ENCODE measurements at regions not wholly inside any gene's neighbourhood (a gene's known extent, or its start where the extent isn't known, plus 50 kb on each side); places are given as distances from the start of the nearest gene placed in this dataset.

DNA sequence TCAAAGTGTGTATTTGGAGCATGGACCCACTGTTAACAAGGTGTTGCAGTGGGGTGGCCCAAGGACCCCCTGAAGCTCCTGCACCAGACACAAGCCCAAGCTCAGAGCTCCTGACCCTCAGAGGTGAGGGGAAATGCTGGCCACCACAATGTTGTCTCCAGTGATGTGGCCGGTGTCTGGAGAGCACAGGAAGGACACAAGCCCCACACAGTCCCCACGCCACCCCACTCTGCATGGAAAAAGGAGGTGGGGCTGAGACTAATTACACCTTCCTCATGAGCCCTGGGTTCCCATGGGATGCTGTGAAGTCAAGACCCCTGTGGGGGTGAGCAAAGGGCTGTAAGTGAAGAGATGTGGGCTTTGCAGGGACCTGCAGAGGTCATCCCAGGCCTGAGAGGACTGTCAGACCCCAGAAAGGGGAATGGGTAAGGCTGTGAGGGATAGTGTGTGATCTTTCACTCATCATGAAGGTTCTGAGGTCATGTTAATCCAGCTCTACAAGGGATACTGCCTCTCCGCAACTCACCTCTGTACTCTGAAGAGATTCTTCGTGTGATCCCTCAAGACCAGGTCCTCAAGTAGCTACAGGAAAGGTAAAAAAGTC lies 136.3 kb upstream of the DHRS4 start:
- H3K36me3 Mint-ChIP-seq (ENCODE audit: insufficient read depth) = no peaks in the 10 kb centered on the region
- DNase-seq (ENCODE audit: low spot score in 2 of 2) (no peak), ATAC-seq (replicated peaks; ENCODE audit: extremely low read depth, poor library complexity, severe bottlenecking) (no peak)
- H3K4me3 Mint-ChIP-seq = no peak overlapping the region
- peaks cover 4% of the 10 kb centered on the region for H3K9me3 Mint-ChIP-seq
- no peaks in the 10 kb centered on the region for H3K4me1 Mint-ChIP-seq
- H3K27me3 Mint-ChIP-seq = peaks cover 63% of the 10 kb centered on the region
- no peak overlapping the region for H3K27ac Mint-ChIP-seq (ENCODE audit: low read depth)

DNA sequence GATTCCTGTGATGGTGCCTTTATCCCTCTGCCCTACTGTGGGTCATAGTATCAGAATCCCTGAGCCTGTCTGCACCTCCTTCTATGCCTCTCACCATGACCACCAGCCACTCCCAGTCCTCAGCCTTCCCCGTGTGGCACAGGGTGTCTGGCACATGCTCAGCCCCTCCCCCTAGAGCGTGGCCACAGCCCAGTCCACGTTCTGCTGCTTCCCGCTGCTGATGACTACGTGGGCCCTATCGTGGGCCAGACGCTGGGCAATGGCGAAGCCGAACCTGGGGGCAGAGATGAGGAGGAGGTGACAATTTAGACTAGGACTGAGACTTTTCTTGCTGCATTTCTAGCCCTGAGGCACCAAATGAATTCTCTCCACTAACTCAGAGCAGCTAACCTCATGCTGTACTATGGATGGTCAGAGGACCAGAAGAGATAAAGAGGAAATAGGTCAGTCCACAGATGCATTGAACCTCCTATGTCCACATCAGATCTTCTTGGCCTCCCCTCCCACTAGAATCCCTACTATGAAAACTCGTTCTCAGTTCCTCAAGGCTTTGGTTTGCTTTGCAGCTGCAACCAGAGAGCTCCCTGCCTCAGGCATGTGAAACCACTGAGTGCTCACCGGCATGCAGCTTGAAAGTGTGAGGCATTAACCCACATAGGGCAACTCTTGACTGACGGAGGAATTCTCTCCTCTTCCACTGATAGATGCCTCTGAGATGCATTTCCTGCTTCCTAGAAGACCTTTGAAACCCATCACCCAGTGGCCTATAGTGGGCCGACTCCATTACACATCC lies 126.3 kb upstream of the DHRS4 start:
- ATAC-seq (replicated peaks; ENCODE audit: extremely low read depth, poor library complexity, severe bottlenecking) = no peak
- Mint-ChIP-seq H3K4me3 (no peak overlapping the region), H3K36me3 (ENCODE audit: insufficient read depth) (no peaks in the 10 kb centered on the region), H3K27me3 (peaks cover 59% of the 10 kb centered on the region), H3K27ac (ENCODE audit: low read depth) (no peak overlapping the region), H3K9me3 (no peaks in the 10 kb centered on the region), H3K4me1 (no peaks in the 10 kb centered on the region)
- DNase-seq (ENCODE audit: low spot score in 2 of 2) = no peak

DNA sequence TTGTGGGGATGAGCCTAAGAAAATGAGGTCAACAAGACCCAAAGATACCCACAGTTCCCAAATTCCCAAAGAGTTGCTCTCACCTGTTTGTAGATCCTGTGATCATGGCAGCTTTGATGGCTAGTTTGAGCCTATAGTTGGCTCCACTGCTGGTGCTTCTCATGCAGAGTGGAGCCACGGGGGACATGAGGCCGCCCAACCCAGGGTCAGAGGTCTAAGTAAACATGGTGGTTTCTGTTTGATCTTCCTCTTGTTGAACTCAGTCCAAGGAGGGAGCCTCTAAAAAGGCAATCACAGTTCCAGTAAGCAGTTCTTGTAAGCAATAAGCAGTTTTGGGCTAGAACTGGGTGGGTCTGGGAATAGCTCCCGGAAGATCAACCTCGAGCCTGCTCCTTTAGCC lies 125.6 kb upstream of the DHRS4 start:
- DNase-seq (ENCODE audit: low spot score in 2 of 2) (no peak), ATAC-seq (replicated peaks; ENCODE audit: extremely low read depth, poor library complexity, severe bottlenecking) (no peak)
- Mint-ChIP-seq H3K27me3 (peaks cover 52% of the 10 kb centered on the region), H3K4me3 (no peak overlapping the region), H3K4me1 (no peaks in the 10 kb centered on the region), H3K9me3 (no peaks in the 10 kb centered on the region), H3K27ac (ENCODE audit: low read depth) (no peak overlapping the region), H3K36me3 (ENCODE audit: insufficient read depth) (no peaks in the 10 kb centered on the region)

DNA sequence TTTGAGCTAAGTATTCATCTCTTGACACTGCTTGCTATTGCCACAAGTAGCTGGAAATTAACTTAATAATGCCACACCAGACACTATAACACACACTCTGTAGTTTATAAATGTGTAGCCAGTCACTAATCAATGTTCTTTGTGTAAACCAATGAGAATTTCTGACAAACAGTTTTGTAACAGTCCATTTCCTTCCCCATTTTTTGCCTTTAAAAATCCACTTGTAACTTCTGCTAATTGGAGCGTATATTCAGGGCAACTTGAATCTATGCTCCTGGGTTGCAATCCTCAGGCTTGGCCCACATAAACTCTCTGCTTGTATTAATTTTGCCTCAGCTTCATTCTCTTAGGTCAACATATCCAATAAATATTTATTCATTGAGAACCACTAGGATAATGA lies 125.0 kb upstream of the DHRS4 start:
- Mint-ChIP-seq H3K4me3 (no peak overlapping the region), H3K4me1 (no peaks in the 10 kb centered on the region), H3K27me3 (peaks cover 46% of the 10 kb centered on the region), H3K9me3 (no peaks in the 10 kb centered on the region), H3K27ac (ENCODE audit: low read depth) (no peak overlapping the region), H3K36me3 (ENCODE audit: insufficient read depth) (no peaks in the 10 kb centered on the region)
- no peak for DNase-seq (ENCODE audit: low spot score in 2 of 2)
- ATAC-seq (replicated peaks; ENCODE audit: extremely low read depth, poor library complexity, severe bottlenecking) = no peak

DNA sequence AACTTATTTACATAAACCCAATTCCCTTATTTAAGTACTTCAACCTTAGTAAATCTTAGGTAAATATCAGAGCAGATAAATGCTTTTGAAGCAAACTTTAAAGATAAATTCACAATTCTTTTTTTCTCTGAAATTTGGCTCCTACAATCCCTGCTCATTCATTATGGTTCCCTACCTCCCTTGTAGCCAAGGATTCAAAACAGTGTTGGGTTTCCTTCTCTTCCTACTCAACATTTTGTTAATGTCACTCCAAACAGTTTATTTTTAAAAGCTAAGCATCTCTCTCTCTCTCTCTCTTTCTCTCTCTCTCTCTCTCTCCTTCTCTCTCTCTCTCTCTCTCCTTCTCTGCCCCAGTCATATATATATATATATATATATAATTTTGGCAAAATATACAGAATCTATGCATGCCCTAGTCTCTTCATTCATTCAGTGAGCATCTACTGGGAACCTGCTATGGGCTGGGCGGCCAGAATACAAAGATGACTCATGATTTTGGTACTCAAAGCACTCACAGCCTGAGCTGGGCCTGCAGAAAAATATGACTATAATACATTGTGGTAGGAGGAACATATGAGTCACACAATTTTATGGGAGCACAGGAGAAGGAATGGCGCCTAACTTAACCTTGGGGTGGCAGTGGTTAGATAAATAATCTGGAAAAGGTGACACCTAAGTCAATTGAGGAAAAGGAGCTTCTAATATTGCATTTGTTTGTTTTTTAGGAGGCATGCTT lies 123.7 kb upstream of the DHRS4 start:
- Mint-ChIP-seq H3K27me3 (peaks cover 33% of the 10 kb centered on the region), H3K27ac (ENCODE audit: low read depth) (no peak overlapping the region), H3K4me1 (no peaks in the 10 kb centered on the region), H3K9me3 (no peaks in the 10 kb centered on the region), H3K4me3 (no peak overlapping the region), H3K36me3 (ENCODE audit: insufficient read depth) (no peaks in the 10 kb centered on the region)
- DNase-seq (ENCODE audit: low spot score in 2 of 2) (no peak), ATAC-seq (replicated peaks; ENCODE audit: extremely low read depth, poor library complexity, severe bottlenecking) (no peak)

DNA sequence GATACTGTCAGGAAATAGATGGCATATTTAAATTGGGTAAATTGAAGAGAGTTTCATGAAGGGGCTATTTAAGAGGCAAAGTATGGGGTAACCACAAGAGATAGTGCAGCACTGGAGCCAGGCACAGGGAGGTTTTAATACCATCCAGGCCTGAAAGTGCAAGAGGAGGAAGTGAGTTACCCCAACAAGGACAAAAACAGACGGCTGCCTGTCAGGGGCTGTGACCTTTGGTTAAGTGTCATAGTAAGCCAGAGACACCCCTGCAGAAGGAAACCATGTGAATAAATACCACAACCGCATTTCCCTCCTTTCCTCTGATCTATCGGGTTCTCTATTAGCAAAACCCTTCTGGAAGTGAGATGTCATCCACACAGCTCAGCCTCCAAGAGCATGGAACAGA lies 122.0 kb upstream of the DHRS4 start:
- H3K36me3 Mint-ChIP-seq (ENCODE audit: insufficient read depth) = no peaks in the 10 kb centered on the region
- H3K27me3 Mint-ChIP-seq = peaks cover 16% of the 10 kb centered on the region
- peak; percentile 32 for ATAC-seq (replicated peaks; ENCODE audit: extremely low read depth, poor library complexity, severe bottlenecking)
- H3K27ac Mint-ChIP-seq (ENCODE audit: low read depth) = no peak overlapping the region
- H3K4me1 Mint-ChIP-seq = no peaks in the 10 kb centered on the region
- no peak for DNase-seq (ENCODE audit: low spot score in 2 of 2)
- no peak overlapping the region for H3K4me3 Mint-ChIP-seq
- H3K9me3 Mint-ChIP-seq = no peaks in the 10 kb centered on the region

DNA sequence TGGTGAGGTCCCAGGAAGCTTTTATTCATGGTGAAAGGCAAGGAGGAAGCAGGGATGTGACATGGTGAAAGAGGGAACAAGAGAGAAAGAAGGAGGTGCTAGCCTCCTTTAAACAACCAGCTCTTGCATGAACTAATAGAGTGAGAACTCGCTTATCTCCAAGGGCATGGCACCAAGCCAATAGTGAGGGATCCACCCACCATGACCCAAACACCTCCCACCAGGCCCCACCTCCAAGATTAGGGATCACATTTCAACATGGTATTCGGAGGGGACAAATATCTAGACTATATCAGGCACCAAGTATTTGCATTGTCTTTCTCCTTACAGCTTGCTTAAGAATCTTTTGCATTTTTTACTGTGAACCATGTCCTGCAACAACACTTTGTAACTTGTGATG lies 91.9 kb upstream of the DHRS4 start:
- Mint-ChIP-seq H3K27ac (ENCODE audit: low read depth) (no peak overlapping the region), H3K36me3 (ENCODE audit: insufficient read depth) (no peaks in the 10 kb centered on the region), H3K4me3 (no peak overlapping the region), H3K4me1 (no peaks in the 10 kb centered on the region), H3K27me3 (peaks cover 65% of the 10 kb centered on the region), H3K9me3 (no peaks in the 10 kb centered on the region)
- ATAC-seq (replicated peaks; ENCODE audit: extremely low read depth, poor library complexity, severe bottlenecking) (no peak), DNase-seq (ENCODE audit: low spot score in 2 of 2) (no peak)

DNA sequence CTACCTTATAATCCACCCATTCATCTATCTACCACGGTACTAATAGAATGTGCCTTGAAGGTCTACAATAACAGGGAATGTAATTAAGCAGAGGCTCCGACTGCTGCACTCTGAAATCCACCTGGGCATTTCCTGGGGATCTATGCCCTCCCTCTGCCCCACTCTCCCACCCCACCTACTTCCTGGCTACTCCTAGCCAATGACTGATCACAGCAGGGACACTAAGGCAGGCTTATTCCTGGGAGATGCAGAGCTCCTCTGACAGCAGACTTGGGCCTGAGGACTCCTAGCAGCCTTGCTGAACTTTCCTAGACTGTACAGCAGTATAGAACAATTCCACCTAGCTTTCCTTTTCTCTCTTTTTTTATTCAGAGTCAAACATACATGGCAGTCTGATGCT lies 91.1 kb upstream of the DHRS4 start:
- Mint-ChIP-seq H3K4me1 (no peaks in the 10 kb centered on the region), H3K27ac (ENCODE audit: low read depth) (no peak overlapping the region), H3K9me3 (no peaks in the 10 kb centered on the region), H3K4me3 (no peak overlapping the region), H3K27me3 (peaks cover 69% of the 10 kb centered on the region), H3K36me3 (ENCODE audit: insufficient read depth) (no peaks in the 10 kb centered on the region)
- ATAC-seq (replicated peaks; ENCODE audit: extremely low read depth, poor library complexity, severe bottlenecking) = no peak
- DNase-seq (ENCODE audit: low spot score in 2 of 2) = no peak

DNA sequence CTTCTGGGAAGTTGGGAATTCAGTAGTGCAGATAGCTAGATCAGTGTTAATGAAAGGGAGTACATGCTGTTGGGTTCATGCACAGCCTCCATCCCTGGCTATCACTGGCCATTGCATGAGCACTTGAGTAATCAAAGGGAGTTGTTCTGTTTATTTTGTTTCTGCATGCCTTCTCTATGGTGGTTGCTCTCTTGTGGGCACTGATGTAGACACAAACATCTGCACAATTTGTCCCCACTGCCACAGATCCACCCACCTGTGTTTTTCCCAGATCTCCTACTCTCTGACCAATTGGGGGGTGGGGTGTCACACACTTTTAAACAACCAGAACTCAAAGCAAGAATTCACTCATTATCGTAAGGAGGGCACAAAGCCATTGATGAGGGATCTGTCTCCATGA lies 89.7 kb upstream of the DHRS4 start:
- H3K27ac Mint-ChIP-seq (ENCODE audit: low read depth) = no peak overlapping the region
- no peaks in the 10 kb centered on the region for H3K9me3 Mint-ChIP-seq
- no peaks in the 10 kb centered on the region for H3K4me1 Mint-ChIP-seq
- no peak overlapping the region for H3K4me3 Mint-ChIP-seq
- H3K27me3 Mint-ChIP-seq = peaks cover 70% of the 10 kb centered on the region
- DNase-seq (ENCODE audit: low spot score in 2 of 2) (no peak), ATAC-seq (replicated peaks; ENCODE audit: extremely low read depth, poor library complexity, severe bottlenecking) (no peak)
- no peaks in the 10 kb centered on the region for H3K36me3 Mint-ChIP-seq (ENCODE audit: insufficient read depth)

DNA sequence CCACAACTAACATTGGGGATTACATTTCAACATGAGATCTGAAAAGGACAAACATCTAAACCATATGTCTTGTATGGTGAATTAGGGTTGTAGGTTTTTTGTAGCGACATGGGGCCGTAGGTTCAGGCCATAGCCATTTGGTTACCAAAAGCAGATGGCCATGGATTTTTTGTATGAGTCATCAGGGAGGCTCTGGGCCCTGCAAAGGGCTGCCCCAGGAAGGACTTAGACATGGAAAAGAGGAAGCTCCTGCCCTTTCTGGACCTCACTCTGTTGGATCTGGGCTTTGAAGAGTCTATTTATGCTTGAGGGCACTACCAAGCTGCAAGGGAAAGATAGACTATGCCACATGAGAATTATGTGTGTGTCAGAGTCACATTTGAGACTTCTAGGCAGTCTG lies 89.3 kb upstream of the DHRS4 start:
- no peak for DNase-seq (ENCODE audit: low spot score in 2 of 2)
- Mint-ChIP-seq H3K36me3 (ENCODE audit: insufficient read depth) (no peaks in the 10 kb centered on the region), H3K27ac (ENCODE audit: low read depth) (no peak overlapping the region), H3K4me1 (no peaks in the 10 kb centered on the region), H3K9me3 (no peaks in the 10 kb centered on the region), H3K27me3 (peaks cover 70% of the 10 kb centered on the region), H3K4me3 (no peak overlapping the region)
- no peak for ATAC-seq (replicated peaks; ENCODE audit: extremely low read depth, poor library complexity, severe bottlenecking)

DNA sequence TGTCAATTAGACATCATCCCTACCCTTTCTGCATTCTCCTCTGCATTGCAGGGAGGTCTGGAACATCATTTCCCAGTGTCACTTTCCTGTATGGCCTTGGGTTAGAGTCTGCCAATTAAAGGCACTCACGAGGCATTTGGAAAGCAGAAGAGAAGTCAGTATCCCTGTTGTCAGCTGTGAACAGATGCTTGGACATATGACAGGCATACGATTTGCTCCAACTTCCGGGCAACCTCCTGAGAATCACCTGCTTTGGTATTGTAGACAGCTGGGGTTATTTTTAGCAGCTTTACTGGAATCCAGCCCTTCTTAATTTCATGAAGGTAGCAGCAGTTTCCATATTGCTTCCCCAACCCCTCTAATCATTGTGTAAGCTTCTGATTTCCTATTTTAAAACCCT lies 88.7 kb upstream of the DHRS4 start:
- Mint-ChIP-seq H3K4me3 (no peak overlapping the region), H3K9me3 (no peaks in the 10 kb centered on the region)

DNA sequence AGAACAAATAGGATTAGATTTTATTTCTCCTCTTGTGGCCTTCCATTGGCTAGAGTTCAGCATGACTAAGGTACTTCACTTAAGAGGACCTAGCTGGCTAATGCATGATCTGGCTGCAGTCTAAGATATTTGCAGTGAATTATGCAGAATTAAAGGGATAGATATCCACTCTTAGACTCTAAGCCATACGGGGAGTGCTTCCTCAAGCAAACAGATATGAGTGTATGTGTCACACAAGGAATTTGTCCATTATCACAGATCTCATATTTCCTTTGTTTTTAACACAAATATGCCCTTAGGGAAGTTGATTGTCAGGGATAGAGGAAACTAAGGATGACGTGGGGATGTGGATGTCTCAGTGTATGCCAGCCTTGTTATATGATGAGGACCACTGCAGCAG lies 88.1 kb upstream of the DHRS4 start:
- no peaks in the 10 kb centered on the region for H3K9me3 Mint-ChIP-seq
- no peaks in the 10 kb centered on the region for H3K36me3 Mint-ChIP-seq (ENCODE audit: insufficient read depth)
- no peak for DNase-seq (ENCODE audit: low spot score in 2 of 2)
- no peak overlapping the region for H3K27ac Mint-ChIP-seq (ENCODE audit: low read depth)
- no peak overlapping the region for H3K4me3 Mint-ChIP-seq
- peaks cover 70% of the 10 kb centered on the region for H3K27me3 Mint-ChIP-seq
- no peaks in the 10 kb centered on the region for H3K4me1 Mint-ChIP-seq
- ATAC-seq (replicated peaks; ENCODE audit: extremely low read depth, poor library complexity, severe bottlenecking) = no peak

More for the DNA sequence above, 88.7 kb upstream of the DHRS4 start:
- no peak overlapping the region for H3K27ac Mint-ChIP-seq (ENCODE audit: low read depth)
- H3K36me3 Mint-ChIP-seq (ENCODE audit: insufficient read depth) = no peaks in the 10 kb centered on the region
- no peaks in the 10 kb centered on the region for H3K4me1 Mint-ChIP-seq
- H3K27me3 Mint-ChIP-seq = peaks cover 70% of the 10 kb centered on the region
- ATAC-seq (replicated peaks; ENCODE audit: extremely low read depth, poor library complexity, severe bottlenecking) = no peak
- no peak for DNase-seq (ENCODE audit: low spot score in 2 of 2)

DNA sequence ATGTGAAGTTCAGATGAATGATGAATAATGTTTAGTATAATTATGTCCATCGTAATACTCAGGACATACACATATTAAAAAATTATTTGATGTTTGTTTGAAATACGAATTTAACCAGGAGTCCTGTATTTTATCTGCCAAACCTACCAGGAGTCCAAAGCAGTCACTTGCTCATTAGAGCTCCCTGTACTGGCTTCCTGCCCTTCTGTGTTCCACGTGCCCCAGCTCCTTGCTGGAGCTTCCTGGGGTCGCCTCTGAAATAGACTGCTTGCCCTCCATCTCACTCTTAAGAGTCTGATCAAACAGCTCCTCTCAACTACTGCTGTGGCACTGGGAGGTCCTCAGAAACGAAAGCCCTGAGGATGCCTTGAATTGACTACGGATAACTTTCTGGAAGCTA lies 87.3 kb upstream of the DHRS4 start:
- Mint-ChIP-seq H3K9me3 (no peaks in the 10 kb centered on the region), H3K36me3 (ENCODE audit: insufficient read depth) (no peaks in the 10 kb centered on the region), H3K27me3 (peaks cover 73% of the 10 kb centered on the region), H3K27ac (ENCODE audit: low read depth) (no peak overlapping the region), H3K4me1 (no peaks in the 10 kb centered on the region), H3K4me3 (no peak overlapping the region)
- ATAC-seq (replicated peaks; ENCODE audit: extremely low read depth, poor library complexity, severe bottlenecking) = no peak
- DNase-seq (ENCODE audit: low spot score in 2 of 2) = no peak

All from central memory CD8-positive, alpha-beta T cell (primary cell).